K562 (cell line): ENCODE measurements at regions not wholly inside any gene's neighbourhood (a gene's known extent, or its start where the extent isn't known, plus 50 kb on each side); places are given as distances from the start of the nearest gene placed in this dataset.

Experiments used
- ATAC-seq: fragments of 200-7000 bp; cut with Tn5 transposase; 3 replicates; pipeline ENCODE4 v1.9.1; 2020; ENCODE audit warnings: moderate library complexity
- BruUV-seq: library from RNA; stranded (reverse); fragments of 400-500 nt; replicated peaks from 2 replicates; lab custom pipeline; 2021; lab: Mats Ljungman, UMichigan
- CTCF ChIA-PET: fragments of 300-600 bp; formaldehyde crosslinking; extraction: SDS; loops from one replicate; lab custom pipeline; 2021; ENCODE audit warnings: low intra/inter-chr PET ratio; lab: Yijun Ruan, JAX
- POLR2A ChIA-PET: fragments of 300-600, 350-650 bp; sonication (Branson Sonifier 250); formaldehyde crosslinking; extraction: SDS; loops from one replicate; lab custom pipeline; 2021; ENCODE audit warnings: antibody characterized with exemption, inconsistent platforms; lab: Yijun Ruan, JAX
- DNase-seq, 4 experiments: peaks; one replicate each; pipeline versions ENCODE4 v3.0.0 to v3.0.0-alpha.2; 2011 to 2018; ENCODE audit warnings: low spot score in 3 of 4, mixed read lengths in 3 of 4; ENCODE audit errors: extremely low read depth in 1 of 4
- FAIRE-seq: peaks from 2 replicates; lab custom pipeline; 2011; peaks lifted over from hg19 to GRCh38; lab: Jason Lieb, UNC
- H2AFZ ChIP-seq: 2 replicates; pipeline ENCODE4 v1.6.0; 2011; ENCODE audit warnings: low read depth, low read length, control low read depth, inconsistent platforms
- H3K27ac ChIP-seq: fragments of 200-600 bp; 3 replicates; pipeline ENCODE4 v1.8.0; 2011; ENCODE audit warnings: low read depth, mild to moderate bottlenecking, control low read depth, inconsistent platforms, low read length, moderate library complexity, mixed read lengths; ENCODE audit errors: extremely low read depth
- H3K27me3 ChIP-seq, 2 experiments: fragments of 300-600 bp in 1 of 2; 2 replicates in 1 of 2; 3 replicates in 1 of 2; pipeline versions ENCODE4 v1.6.0 to v1.8.0; 2011; ENCODE audit warnings: inconsistent platforms in 2 of 2, low read length in 2 of 2, mild to moderate bottlenecking in 1 of 2, mixed read lengths in 1 of 2, moderate library complexity in 1 of 2; ENCODE audit not compliant: control insufficient read depth in 2 of 2, insufficient read depth in 2 of 2
- H3K36me3 ChIP-seq: fragments of 300-600 bp; 3 replicates; pipeline ENCODE4 v1.8.0; 2011; ENCODE audit warnings: mild to moderate bottlenecking, low read length, inconsistent platforms; ENCODE audit not compliant: control insufficient read depth, insufficient read depth
- H3K4me1 ChIP-seq, 2 experiments: fragments of 200-600 bp in 1 of 2; replicated peaks in 1 of 2; 2 replicates in 1 of 2; 3 replicates in 1 of 2; pipeline versions ENCODE4 v1.5.1 to v1.8.0; 2011; ENCODE audit warnings: inconsistent platforms in 2 of 2, low read length in 2 of 2, mild to moderate bottlenecking in 1 of 2, mixed read lengths in 1 of 2, moderate library complexity in 1 of 2; ENCODE audit not compliant: control insufficient read depth in 2 of 2, insufficient read depth in 2 of 2
- H3K4me2 ChIP-seq: 2 replicates; pipeline ENCODE4 v1.6.1; 2011; ENCODE audit warnings: low read length, control low read depth, inconsistent platforms, mixed read lengths; ENCODE audit not compliant: insufficient read depth
- H3K4me3 ChIP-seq: fragments of 200-600 bp; sonication (generic), shearing (Covaris generic); 2 replicates; pipeline ENCODE4 v1.5.1; 2016; ENCODE audit warnings: control low read depth, inconsistent platforms
- H3K79me2 ChIP-seq: fragments of 200-600 bp; 3 replicates; pipeline ENCODE4 v1.8.0; 2011; ENCODE audit warnings: low read length, inconsistent platforms; ENCODE audit not compliant: control insufficient read depth, insufficient read depth
- H3K9ac ChIP-seq, 2 experiments: 2 replicates each; pipeline versions ENCODE4 v1.6.0 to v1.6.1; 2011; ENCODE audit warnings: low read depth in 2 of 2, low read length in 2 of 2, control low read depth in 1 of 2, inconsistent platforms in 1 of 2, mild to moderate bottlenecking in 1 of 2, mixed read lengths in 1 of 2; ENCODE audit not compliant: insufficient read depth in 1 of 2
- H3K9me1 ChIP-seq: one replicate; pipeline ENCODE4 v1.6.0; 2011; ENCODE audit warnings: inconsistent platforms, mild to moderate bottlenecking, low read length, moderate library complexity; ENCODE audit not compliant: control insufficient read depth, insufficient read depth
- H3K9me3 ChIP-seq: replicated peaks from 2 replicates; pipeline ENCODE4 v1.5.1; 2011; ENCODE audit warnings: low read depth, low read length, inconsistent platforms; ENCODE audit not compliant: control insufficient read depth, insufficient read depth
- H4K20me1 ChIP-seq: replicated peaks from 2 replicates; pipeline ENCODE4 v1.6.1; 2011; ENCODE audit warnings: low read length, inconsistent platforms, mixed read lengths; ENCODE audit not compliant: control insufficient read depth, insufficient read depth
- ARID2 ChIP-seq: fragments of 450-650 bp; IDR thresholded peaks from 2 replicates; pipeline ENCODE4 v1.6.1; 2017; ENCODE audit warnings: antibody characterized with exemption, mild to moderate bottlenecking
- CREB1 ChIP-seq, 2 experiments: sonication (generic) in 1 of 2; formaldehyde crosslinking in 1 of 2; IDR thresholded peaks; 2 replicates each; pipeline versions ENCODE4 v1.6.1 to v1.8.0; 2012 to 2022; ENCODE audit warnings: inconsistent platforms in 1 of 2, mild to moderate bottlenecking in 1 of 2, missing genetic modification reagents in 1 of 2, moderate library complexity in 1 of 2
- GTF2A2 ChIP-seq: IDR thresholded peaks from 2 replicates; pipeline ENCODE4 v1.6.1; 2016; ENCODE audit warnings: mild to moderate bottlenecking, missing genetic modification characterization, missing compliant biosample characterization
- NRF1 ChIP-seq, 2 experiments: fragments of 450-650 bp; IDR thresholded peaks in 1 of 2; conservative IDR thresholded peaks in 1 of 2; 2 replicates each; pipeline ENCODE4 v1.6.1; 2014; ENCODE audit warnings: mild to moderate bottlenecking in 2 of 2
- SETDB1 ChIP-seq: IDR thresholded peaks from one replicate; pipeline ENCODE4 v1.6.1; 2012; ENCODE audit warnings: low read length, control low read depth, inconsistent platforms
- TARDBP ChIP-seq: fragments of 450-650 bp; IDR thresholded peaks from 2 replicates; pipeline ENCODE4 v1.6.1; 2016
- ZNF121 ChIP-seq: sonication (generic); formaldehyde crosslinking; conservative IDR thresholded peaks from 2 replicates; pipeline ENCODE4 v1.8.0; 2022; ENCODE audit warnings: missing genetic modification reagents
- ZNF143 ChIP-seq: sonication (generic); formaldehyde crosslinking; IDR thresholded peaks from 2 replicates; pipeline ENCODE4 v1.9.0; 2022; ENCODE audit warnings: mild to moderate bottlenecking, missing genetic modification reagents
- ZNF174 ChIP-seq: fragments of 250-450 bp; sonication (Bioruptor Pico); IDR thresholded peaks from 2 replicates; pipeline ENCODE4 v1.4.0; 2020; ENCODE audit warnings: mild to moderate bottlenecking
- WGBS: fragments of 100-300 bp; shearing (Covaris generic); methylation state at CpG from one replicate; pipeline ENCODE4 v1.1.6; 2016; ENCODE audit warnings: low coverage, mixed read lengths; ENCODE audit not compliant: insufficient coverage; ENCODE audit errors: missing lambda C conversion rate; 5-methylcytosine and 5-hydroxymethylcytosine counted together
- in situ Hi-C: fragments of 300-500 bp; cut with MboI; formaldehyde crosslinking; loops from 4 replicates; pipeline ENCODE4 v1.15.0; 2018; ENCODE audit warnings: inconsistent platforms, mixed read lengths
- intact Hi-C: fragments of 100-400 bp; cut with micrococcal nuclease; formaldehyde crosslinking; loops from 2 replicates; pipeline ENCODE4 v1.14.2; 2022
- TF ChIP-seq, protein P1 (sequence below): fragments of 450-650 bp; IDR thresholded peaks from one replicate; pipeline ENCODE4 v1.6.1; 2018; ENCODE audit warnings: mild to moderate bottlenecking, moderate library complexity; ENCODE audit not compliant: partially characterized antibody
- TF ChIP-seq, protein P2 (sequence below): fragments of 250-450 bp; sonication (Bioruptor Pico); IDR thresholded peaks from 2 replicates; pipeline ENCODE4 v1.8.0; 2022; ENCODE audit warnings: inconsistent platforms

- CTCF ChIA-PET = no interaction called here
- FAIRE-seq = no peak
Observed at GRCh38 chr9:60545878-60546385, 368.3 kb upstream of the SPATA31A5 start.

DNA sequence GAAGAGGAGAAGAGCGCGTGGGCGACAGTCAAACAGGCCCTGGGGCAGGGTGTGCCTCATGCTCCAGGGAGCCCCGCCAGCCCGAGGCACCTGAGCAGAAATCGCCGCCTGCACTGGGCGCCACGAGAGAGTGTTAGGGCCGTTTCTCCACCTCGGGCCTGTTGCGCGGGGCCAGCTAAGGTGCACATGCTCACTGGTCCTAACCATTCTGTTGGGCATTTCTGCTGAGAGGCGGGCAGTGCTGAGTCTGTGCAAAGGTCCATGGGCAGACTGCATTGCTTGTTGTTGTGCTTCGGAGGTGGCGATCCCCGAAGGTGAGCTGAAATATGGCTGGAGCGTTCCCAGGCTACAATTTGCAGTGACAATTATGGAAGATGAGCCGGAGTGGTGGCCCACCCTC, 367.8 kb upstream of the SPATA31A5 start:
- no peaks in the 10 kb centered on the region for H3K4me1 ChIP-seq
- intact Hi-C loops (no loop called here), in situ Hi-C loops (no loop called here)
- CTCF ChIA-PET = no interaction called here
- no peak overlapping the region for H3K4me3 ChIP-seq
- POLR2A ChIA-PET = no interaction called here
- H4K20me1 ChIP-seq = no peaks in the 10 kb centered on the region
- TF ChIP-seq CREB1 (IDR thresholded peaks at IDR 0.05) (no peak), CREB1 (CRISPR knock-in tag; IDR thresholded peaks at IDR 0.05) (no peak), TARDBP (no peak), NRF1 (conservative IDR thresholded peaks at IDR 0.05 in 1 of 2, IDR thresholded peaks at IDR 0.05 in 1 of 2) (no peak), ZNF143 (CRISPR knock-in tag) (no peak), GTF2A2 (tag) (no peak)
- TF ChIP-seq, protein P1, sequence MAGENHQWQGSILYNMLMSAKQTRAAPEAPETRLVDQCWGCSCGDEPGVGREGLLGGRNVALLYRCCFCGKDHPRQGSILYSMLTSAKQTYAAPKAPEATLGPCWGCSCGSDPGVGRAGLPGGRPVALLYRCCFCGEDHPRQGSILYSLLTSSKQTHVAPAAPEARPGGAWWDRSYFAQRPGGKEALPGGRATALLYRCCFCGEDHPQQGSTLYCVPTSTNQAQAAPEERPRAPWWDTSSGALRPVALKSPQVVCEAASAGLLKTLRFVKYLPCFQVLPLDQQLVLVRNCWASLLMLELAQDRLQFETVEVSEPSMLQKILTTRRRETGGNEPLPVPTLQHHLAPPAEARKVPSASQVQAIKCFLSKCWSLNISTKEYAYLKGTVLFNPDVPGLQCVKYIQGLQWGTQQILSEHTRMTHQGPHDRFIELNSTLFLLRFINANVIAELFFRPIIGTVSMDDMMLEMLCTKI = no peak
- TF ChIP-seq, protein P2, sequence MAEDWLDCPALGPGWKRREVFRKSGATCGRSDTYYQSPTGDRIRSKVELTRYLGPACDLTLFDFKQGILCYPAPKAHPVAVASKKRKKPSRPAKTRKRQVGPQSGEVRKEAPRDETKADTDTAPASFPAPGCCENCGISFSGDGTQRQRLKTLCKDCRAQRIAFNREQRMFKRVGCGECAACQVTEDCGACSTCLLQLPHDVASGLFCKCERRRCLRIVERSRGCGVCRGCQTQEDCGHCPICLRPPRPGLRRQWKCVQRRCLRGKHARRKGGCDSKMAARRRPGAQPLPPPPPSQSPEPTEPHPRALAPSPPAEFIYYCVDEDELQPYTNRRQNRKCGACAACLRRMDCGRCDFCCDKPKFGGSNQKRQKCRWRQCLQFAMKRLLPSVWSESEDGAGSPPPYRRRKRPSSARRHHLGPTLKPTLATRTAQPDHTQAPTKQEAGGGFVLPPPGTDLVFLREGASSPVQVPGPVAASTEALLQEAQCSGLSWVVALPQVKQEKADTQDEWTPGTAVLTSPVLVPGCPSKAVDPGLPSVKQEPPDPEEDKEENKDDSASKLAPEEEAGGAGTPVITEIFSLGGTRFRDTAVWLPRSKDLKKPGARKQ (CRISPR knock-in tag) = no peak
- no peaks in the 10 kb centered on the region for H3K9me1 ChIP-seq
- WGBS = 0% methylated on average over 12 of the region's 19 CpGs
- no peaks in the 10 kb centered on the region for H3K27me3 ChIP-seq
- no peak overlapping the region for H3K9ac ChIP-seq
- no peaks in the 10 kb centered on the region for H3K9me3 ChIP-seq
- H3K4me2 ChIP-seq = no peak overlapping the region
- ATAC-seq (no peak), DNase-seq (no peak), FAIRE-seq (no peak)
- no TSS peak for BruUV-seq
- H3K36me3 ChIP-seq = no peaks in the 10 kb centered on the region
- no peaks in the 10 kb centered on the region for H3K79me2 ChIP-seq
- H3K27ac ChIP-seq = no peak overlapping the region
- H2AFZ ChIP-seq = no peak overlapping the region

More at GRCh38 chr9:60545878-60546385, 368.3 kb upstream of the SPATA31A5 start:
- TF ChIP-seq ARID2 = no peak
- no peak for TF ChIP-seq ZNF121 (CRISPR knock-in tag)
- no peak for TF ChIP-seq ZNF174 (CRISPR knock-in tag)
- TF ChIP-seq SETDB1 = no peak
- Histone ChIP-seq H3K9me1 (no peaks in the 10 kb centered on the region), H2AFZ (no peak overlapping the region), H4K20me1 (no peaks in the 10 kb centered on the region), H3K4me1 (no peaks in the 10 kb centered on the region), H3K27me3 (no peaks in the 10 kb centered on the region), H3K36me3 (no peaks in the 10 kb centered on the region), H3K9ac (no peak overlapping the region), H3K27ac (no peak overlapping the region), H3K9me3 (no peaks in the 10 kb centered on the region), H3K4me3 (no peak overlapping the region), H3K4me2 (no peak overlapping the region), H3K79me2 (no peaks in the 10 kb centered on the region)
- 0% methylated on average over 4 of the region's 27 CpGs for WGBS
- no peak for DNase-seq
- intact Hi-C loops (no loop called here), in situ Hi-C loops (no loop called here)
- no TSS peak for BruUV-seq
- no peak for ATAC-seq
- POLR2A ChIA-PET = no interaction called here
